H1 (cell line): ENCODE measurements at regions not wholly inside any gene's neighbourhood (a gene's known extent, or its start where the extent isn't known, plus 50 kb on each side); places are given as distances from the start of the nearest gene placed in this dataset.
"Not testable (repeated sequence)": the region's sequence is repeated elsewhere in the genome, so short reads cannot be mapped to it uniquely, and the experiment has no call there.

ENCODE experiments used
- CTCF ChIP-seq, 3 experiments: IDR thresholded peaks; 1 replicate in 2 of 3; 2 replicates in 1 of 3; pipeline versions ENCODE4 v1.5.1 to v1.6.1; 2011; ENCODE audit warnings: low read length in 3 of 3, mild to moderate bottlenecking in 3 of 3, inconsistent platforms in 2 of 3, low read depth in 1 of 3, moderate library complexity in 1 of 3; ENCODE audit not compliant: insufficient read depth in 1 of 3; ENCODE audit errors: control extremely low read depth in 1 of 3
- EP300 ChIP-seq, 2 experiments: IDR thresholded peaks; 1 replicate in 1 of 2; 2 replicates in 1 of 2; pipeline ENCODE4 v1.6.1; 2011 to 2012; ENCODE audit warnings: low read depth in 2 of 2, low read length in 2 of 2, mild to moderate bottlenecking in 2 of 2, borderline replicate concordance in 1 of 2, inconsistent platforms in 1 of 2, moderate library complexity in 1 of 2
- FOSL1 ChIP-seq: IDR thresholded peaks from 2 replicates; pipeline ENCODE4 v1.6.1; 2011; ENCODE audit warnings: mild to moderate bottlenecking, low read depth, low read length, moderate library complexity; ENCODE audit not compliant: insufficient read depth
- JUND ChIP-seq: IDR thresholded peaks from 2 replicates; pipeline ENCODE4 v1.6.1; 2011; ENCODE audit warnings: mild to moderate bottlenecking, improper control_type of control experiment, low read length
- SP1 ChIP-seq: IDR thresholded peaks from 2 replicates; pipeline ENCODE4 v1.6.1; 2011; ENCODE audit warnings: low read depth, low read length
- YY1 ChIP-seq: IDR thresholded peaks from 2 replicates; pipeline ENCODE4 v1.6.1; 2011; ENCODE audit warnings: low read depth, mild to moderate bottlenecking, low read length

GRCh38 chr2:144903045-144903444 lies 383.1 kb upstream of the ZEB2 start:
- not testable (repeated sequence) for TF ChIP-seq EP300 (IDR thresholded peaks at IDR 0.05; ENCODE audit: borderline replicate concordance in 1 of 2, low read depth in 2 of 2, low read length in 2 of 2); CTCF (IDR thresholded peaks at IDR 0.05; ENCODE audit: control extremely low read depth in 1 of 3, insufficient read depth in 1 of 3, low read depth in 1 of 3, low read length in 3 of 3); SP1; YY1; FOSL1; JUND
